RPMI8226 (cell line): ENCODE measurements at regions not wholly inside any gene's neighbourhood (a gene's known extent, or its start where the extent isn't known, plus 50 kb on each side); places are given as distances from the start of the nearest gene placed in this dataset.

Experiments
- DNase-seq: peaks from one replicate; pipeline ENCODE4 v3.0.0-alpha.2; 2015

GRCh38 chr3:147941969-147942368, 532.8 kb downstream of the ZIC1 start:
- DNase-seq: no peak

DNA sequence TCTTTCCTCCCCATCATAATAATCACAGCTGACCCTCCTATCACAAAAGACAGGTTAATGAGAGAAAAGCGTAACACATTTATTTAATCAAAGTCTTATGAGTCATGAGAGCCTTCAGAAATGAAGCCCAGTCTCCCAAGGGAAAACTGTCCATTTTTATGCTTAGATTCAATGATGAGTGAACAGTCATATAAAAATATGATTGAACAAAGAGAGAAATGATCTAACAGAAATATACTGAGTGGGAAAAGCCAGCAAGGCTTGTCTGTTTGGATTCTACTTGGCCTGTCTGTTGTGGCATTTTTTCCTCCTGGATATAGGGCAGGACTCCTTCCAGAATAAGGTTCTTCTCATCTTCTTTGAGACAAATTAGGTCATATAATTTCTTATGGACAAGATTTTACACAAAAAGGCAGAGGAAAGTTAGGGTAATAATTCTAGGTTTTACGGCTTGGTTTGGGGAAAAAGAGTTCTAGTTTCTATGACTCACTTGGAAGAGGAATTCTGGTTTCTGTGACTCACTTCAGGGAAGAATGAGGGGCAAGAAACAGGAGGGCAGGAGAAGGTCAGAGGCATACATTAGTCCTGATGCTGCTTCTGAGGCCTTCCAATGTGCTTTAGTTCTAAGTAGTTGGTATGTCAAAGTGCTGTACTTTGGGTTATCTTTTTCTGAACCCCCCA, 534.2 kb downstream of the ZIC1 start:
- no peak for DNase-seq

GRCh38 chr3:147945968-147946519, 536.9 kb downstream of the ZIC1 start:
- DNase-seq: peak; percentile 62

DNA sequence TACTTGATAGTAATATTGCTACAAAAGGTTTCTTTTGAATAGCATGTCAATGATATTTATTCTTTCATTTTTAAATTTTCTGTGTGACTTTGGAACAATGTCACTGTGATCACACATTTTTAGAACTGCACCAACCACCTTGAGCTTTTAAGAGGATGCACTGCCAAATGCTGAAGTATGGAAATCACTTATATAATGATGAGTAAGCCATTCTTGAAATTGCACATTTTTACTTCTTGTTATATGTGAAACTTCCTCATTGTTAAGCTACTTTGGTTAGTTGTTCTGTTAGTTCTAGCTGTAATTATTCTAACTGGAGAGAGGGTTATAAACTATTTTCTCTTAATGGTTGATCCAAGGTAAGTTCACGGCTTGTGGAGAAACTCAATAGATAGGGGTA, 547.5 kb downstream of the ZIC1 start:
- DNase-seq: no peak

- no peak for DNase-seq
Measured at GRCh38 chr3:147958754-147959153, 549.6 kb downstream of the ZIC1 start.

GRCh38 chr3:147960786-147961185, 551.6 kb downstream of the ZIC1 start:
- no peak for DNase-seq

GRCh38 chr3:147962408-147963164, 553.4 kb downstream of the ZIC1 start:
- DNase-seq: no peak

GRCh38 chr3:147963711-147964110, 554.5 kb downstream of the ZIC1 start:
- no peak for DNase-seq

- DNase-seq: no peak
Measured at GRCh38 chr3:147975165-147975564, 566.0 kb downstream of the ZIC1 start.

DNA sequence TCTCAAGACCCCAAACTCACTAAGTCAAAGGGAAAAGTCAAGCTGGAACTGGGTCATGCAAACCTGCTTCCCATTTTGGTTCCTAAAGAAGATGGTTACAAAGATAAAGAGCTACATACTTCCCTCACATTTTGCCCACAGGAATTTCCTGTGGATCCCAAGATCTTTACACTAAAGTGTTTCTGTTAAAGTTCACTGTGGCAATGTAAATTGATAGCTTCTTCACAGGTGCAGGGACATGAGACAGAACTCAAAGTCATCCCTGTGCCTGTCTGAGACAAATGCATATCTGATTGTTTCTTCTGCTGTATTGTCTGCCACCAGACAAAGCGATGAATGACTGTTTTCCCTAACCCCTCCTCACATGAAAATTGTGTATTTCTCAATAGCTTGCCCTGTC, 567.8 kb downstream of the ZIC1 start:
- no peak for DNase-seq

DNA sequence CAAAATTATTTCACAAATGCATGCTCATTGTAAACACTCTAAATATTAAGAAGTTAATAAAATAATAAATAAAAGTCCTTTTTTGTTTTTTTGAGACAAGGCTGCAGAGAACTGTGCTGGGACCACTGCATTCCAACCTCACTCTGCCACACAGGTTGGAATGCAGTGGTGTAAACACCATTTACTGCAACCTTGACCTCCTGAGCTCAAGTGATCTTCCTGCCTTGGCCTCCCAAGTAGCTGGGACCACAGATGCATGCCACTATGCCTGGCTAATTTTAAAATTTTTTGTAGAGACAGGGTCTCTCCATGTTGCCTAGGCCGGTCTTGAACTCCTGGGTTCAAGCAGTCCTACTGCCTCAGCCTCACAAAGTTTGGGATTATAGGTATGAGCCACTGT, 578.4 kb downstream of the ZIC1 start:
- no peak for DNase-seq

DNA sequence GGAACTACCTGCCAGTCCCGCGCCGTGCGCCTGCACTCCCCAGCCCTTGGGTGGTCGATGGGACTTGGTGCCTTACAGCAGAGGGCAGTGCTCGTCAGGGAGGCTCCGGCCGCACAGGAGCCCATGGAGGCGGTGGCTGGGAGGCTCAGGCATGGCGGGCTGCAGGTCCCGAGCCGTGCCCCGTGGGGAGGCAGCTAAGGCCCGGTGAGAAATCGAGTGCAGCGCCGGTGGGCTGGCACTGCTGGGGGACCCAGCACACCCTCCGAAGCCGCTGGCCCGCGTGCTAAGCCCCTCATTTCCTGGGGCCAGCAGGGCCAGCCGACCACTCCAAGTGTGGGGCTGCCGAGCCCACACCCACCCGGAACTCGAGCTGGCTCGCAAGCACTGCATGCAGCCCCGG, 580.2 kb downstream of the ZIC1 start:
- no peak for DNase-seq

DNA sequence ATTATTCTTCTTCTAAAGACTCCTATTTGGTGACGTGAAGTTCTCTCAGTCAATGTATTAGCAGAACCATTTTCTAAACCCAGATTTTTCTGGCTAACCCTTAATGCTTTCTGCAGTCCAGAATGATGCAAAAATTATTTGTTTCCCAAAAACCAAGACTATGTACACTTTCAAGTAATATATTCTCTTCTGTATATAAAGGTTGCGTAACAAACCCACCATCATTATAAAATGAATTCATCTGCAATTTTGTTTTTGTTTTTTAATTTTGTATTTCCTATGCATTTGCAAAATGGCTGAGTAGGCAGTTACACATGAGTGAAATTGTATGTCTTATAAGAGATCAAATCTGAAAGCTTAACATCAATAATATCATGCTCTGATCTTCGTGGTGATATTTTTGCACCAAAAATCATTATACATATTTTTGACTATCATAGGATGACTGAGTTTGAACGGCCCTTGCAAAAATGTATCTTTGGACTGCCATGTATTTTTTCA, 593.6 kb downstream of the ZIC1 start:
- no peak for DNase-seq

- DNase-seq: no peak
Measured at GRCh38 chr3:148004331-148004730, 595.2 kb downstream of the ZIC1 start.

DNA sequence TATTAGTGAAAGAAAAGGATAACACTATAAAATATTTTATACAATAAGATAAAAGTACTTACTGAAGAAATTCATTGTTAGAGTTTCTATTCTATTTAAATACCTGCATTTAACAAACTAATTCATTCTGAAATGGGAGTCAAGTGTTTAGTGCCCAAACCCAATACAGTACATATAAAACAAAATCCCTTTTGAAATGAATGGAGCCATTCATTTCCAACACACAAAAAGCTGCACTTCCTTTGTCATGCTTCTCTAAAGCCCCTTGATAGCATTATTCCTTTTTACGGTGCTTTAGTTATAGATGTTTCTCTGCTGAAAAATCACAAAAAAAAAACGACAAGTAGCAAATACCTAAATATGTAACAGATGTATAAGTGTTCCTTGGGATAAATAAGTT, 596.3 kb downstream of the ZIC1 start:
- DNase-seq: no peak

DNA sequence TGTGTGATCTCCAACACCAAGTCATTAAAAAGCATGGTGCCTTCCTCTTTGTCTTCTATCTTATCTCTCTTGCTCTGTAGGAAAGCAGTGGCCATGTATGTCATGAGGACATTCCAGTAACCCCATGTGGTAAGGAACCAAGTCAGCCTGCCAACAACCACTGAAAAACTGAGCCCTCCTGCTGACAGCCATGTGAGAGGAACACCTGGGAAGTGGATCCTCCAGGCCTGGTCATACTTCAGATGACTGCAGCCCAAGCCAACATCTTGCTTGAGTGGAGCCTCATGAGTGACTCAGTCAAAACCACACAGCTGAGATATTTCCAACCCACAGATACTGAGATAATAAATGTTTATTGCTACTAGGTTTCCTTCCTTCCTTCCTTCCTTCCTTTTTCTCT, 597.3 kb downstream of the ZIC1 start:
- DNase-seq: no peak

- DNase-seq: no peak
Measured at GRCh38 chr3:148008591-148008990, 599.4 kb downstream of the ZIC1 start.

DNA sequence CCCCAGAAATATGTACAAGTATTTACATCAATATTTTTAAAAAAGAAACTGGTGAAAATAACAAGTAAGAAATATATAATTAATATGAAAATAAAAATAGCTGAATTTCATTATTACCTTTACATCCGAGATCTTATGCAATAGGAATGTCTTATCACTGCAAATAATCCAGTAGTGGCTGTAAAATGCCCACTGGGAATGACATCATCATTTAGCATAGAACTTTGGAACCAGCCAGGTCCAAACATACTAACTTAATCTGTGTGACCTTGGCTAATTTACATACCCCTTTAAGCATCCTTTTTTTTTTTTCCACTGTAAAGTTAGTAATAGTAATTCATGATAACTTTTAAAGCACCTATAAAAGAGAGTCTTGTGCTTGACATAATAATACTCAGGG, 611.7 kb downstream of the ZIC1 start:
- DNase-seq: no peak

- DNase-seq: no peak
Measured at GRCh38 chr3:148021381-148021780, 612.2 kb downstream of the ZIC1 start.

GRCh38 chr3:148023994-148024393, 614.8 kb downstream of the ZIC1 start:
- no peak for DNase-seq

GRCh38 chr3:148026009-148026588, 616.9 kb downstream of the ZIC1 start:
- no peak for DNase-seq

- DNase-seq: no peak
Measured at GRCh38 chr3:148030975-148031374, 621.8 kb downstream of the ZIC1 start.

GRCh38 chr3:148034353-148034752, 625.2 kb downstream of the ZIC1 start:
- DNase-seq: no peak

DNA sequence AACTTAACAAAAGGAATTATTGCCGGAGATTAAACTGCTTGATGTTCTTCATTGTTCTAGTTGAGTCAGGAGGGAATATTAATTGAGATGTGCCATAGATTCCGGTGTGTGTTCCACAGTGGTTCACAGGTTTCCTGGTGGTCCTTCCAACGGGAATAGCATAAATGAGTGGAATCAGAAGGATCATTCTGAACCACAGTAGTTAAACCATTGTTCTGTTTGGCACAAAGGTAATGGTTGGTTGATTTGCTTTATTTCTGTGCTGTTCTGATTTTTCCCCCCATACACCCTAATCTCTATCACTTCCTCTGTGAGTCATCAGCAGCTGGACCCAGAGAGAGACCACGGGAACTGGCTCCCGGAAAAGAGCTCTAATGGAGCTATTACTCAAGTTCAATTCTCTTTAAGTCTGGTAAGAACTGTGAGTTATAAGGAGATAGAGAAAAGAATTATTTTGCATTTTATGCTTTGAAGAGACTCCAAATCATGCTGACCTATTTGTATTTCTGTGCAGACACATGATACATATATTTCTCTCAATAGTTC, 627.2 kb downstream of the ZIC1 start:
- DNase-seq: no peak
